Right atrium auricular region (tissue), 2 donors: ENCODE measurements at regions not wholly inside any gene's neighbourhood (a gene's known extent, or its start where the extent isn't known, plus 50 kb on each side); places are given as distances from the start of the nearest gene placed in this dataset.
"Not testable (repeated sequence)": the region's sequence is repeated elsewhere in the genome, so short reads cannot be mapped to it uniquely, and the experiment has no call there.

Experiments used
- DNase-seq: peaks from one replicate; pipeline ENCODE4 v3.0.0-alpha.2; 2019; ENCODE audit warnings: low spot score
- H3K27ac ChIP-seq, 2 donors: fragments of 200-600 bp; sonication (generic); 1 replicate in 1 of 2; 2 replicates in 1 of 2; pipeline ENCODE4 v1.5.1; 2016 to 2019
- H3K27me3 ChIP-seq, 2 donors: fragments of 200-600 bp; sonication (generic); one replicate each; pipeline versions ENCODE4 v1.5.1 to v1.6.0; 2017 to 2019
- H3K36me3 ChIP-seq: fragments of 200-600 bp; sonication (generic); one replicate; pipeline ENCODE4 v1.5.1; 2016
- H3K4me1 ChIP-seq, 2 donors: fragments of 200-600 bp; sonication (generic); one replicate each; pipeline versions ENCODE4 v1.5.1 to v1.6.0; 2017 to 2019
- H3K4me3 ChIP-seq, 2 donors: fragments of 200-600 bp; sonication (generic); 1 replicate in 1 of 2; 2 replicates in 1 of 2; pipeline ENCODE4 v1.5.1; 2017 to 2019; ENCODE audit warnings: mild to moderate bottlenecking in 1 of 2, moderate library complexity in 1 of 2
- H3K9me3 ChIP-seq, 2 donors: fragments of 200-600 bp; sonication (generic); one replicate each; pipeline ENCODE4 v1.5.1; 2019
- TF ChIP-seq, protein P1 (sequence below), 2 donors: fragments of 200-600 bp; sonication (generic); IDR thresholded peaks; one replicate each; pipeline ENCODE4 v1.5.1; 2019; ENCODE audit warnings: antibody characterized with exemption in 2 of 2

- H3K27ac ChIP-seq = no peak overlapping the region
- H3K4me3 ChIP-seq = no peak overlapping the region
- no peak for DNase-seq
- H3K4me1 ChIP-seq = no peaks in the 10 kb centered on the region
- TF ChIP-seq, protein P1, sequence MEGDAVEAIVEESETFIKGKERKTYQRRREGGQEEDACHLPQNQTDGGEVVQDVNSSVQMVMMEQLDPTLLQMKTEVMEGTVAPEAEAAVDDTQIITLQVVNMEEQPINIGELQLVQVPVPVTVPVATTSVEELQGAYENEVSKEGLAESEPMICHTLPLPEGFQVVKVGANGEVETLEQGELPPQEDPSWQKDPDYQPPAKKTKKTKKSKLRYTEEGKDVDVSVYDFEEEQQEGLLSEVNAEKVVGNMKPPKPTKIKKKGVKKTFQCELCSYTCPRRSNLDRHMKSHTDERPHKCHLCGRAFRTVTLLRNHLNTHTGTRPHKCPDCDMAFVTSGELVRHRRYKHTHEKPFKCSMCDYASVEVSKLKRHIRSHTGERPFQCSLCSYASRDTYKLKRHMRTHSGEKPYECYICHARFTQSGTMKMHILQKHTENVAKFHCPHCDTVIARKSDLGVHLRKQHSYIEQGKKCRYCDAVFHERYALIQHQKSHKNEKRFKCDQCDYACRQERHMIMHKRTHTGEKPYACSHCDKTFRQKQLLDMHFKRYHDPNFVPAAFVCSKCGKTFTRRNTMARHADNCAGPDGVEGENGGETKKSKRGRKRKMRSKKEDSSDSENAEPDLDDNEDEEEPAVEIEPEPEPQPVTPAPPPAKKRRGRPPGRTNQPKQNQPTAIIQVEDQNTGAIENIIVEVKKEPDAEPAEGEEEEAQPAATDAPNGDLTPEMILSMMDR (IDR thresholded peaks at IDR 0.05) = no peak
- no peaks in the 10 kb centered on the region for H3K27me3 ChIP-seq
- no peaks in the 10 kb centered on the region for H3K36me3 ChIP-seq
- no peaks in the 10 kb centered on the region for H3K9me3 ChIP-seq
Observed at GRCh38 chr3:150274372-150274771, 133.7 kb upstream of the TSC22D2 start.

- no peaks in the 10 kb centered on the region for H3K27me3 ChIP-seq
- H3K27ac ChIP-seq = no peak overlapping the region
- DNase-seq = no peak
- no peaks in the 10 kb centered on the region for H3K4me1 ChIP-seq
- TF ChIP-seq, protein P1 (IDR thresholded peaks at IDR 0.05) = no peak
- H3K36me3 ChIP-seq = no peaks in the 10 kb centered on the region
- no peak overlapping the region for H3K4me3 ChIP-seq
- no peaks in the 10 kb centered on the region for H3K9me3 ChIP-seq
Observed at GRCh38 chr3:150273396-150273795, 134.7 kb upstream of the TSC22D2 start.

- TF ChIP-seq, protein P1 (IDR thresholded peaks at IDR 0.05) = no peak
- H3K27ac ChIP-seq = no peak overlapping the region
- no peaks in the 10 kb centered on the region for H3K36me3 ChIP-seq
- H3K9me3 ChIP-seq = no peaks in the 10 kb centered on the region
- no peak overlapping the region for H3K4me3 ChIP-seq
- DNase-seq = no peak
- H3K4me1 ChIP-seq = no peaks in the 10 kb centered on the region
- no peaks in the 10 kb centered on the region for H3K27me3 ChIP-seq
Observed at GRCh38 chr3:150271591-150271960, 136.5 kb upstream of the TSC22D2 start.

GRCh38 chr3:150270883-150271590, 137.1 kb upstream of the TSC22D2 start:
- no peak overlapping the region for H3K27ac ChIP-seq
- H3K4me3 ChIP-seq = no peak overlapping the region
- no peaks in the 10 kb centered on the region for H3K27me3 ChIP-seq
- no peaks in the 10 kb centered on the region for H3K9me3 ChIP-seq
- H3K36me3 ChIP-seq = no peaks in the 10 kb centered on the region
- TF ChIP-seq, protein P1 (IDR thresholded peaks at IDR 0.05) = no peak
- no peaks in the 10 kb centered on the region for H3K4me1 ChIP-seq
- DNase-seq = no peak

- H3K4me3 ChIP-seq, H3K4me1 ChIP-seq, DNase-seq, H3K27me3 ChIP-seq, H3K36me3 ChIP-seq, H3K27ac ChIP-seq, H3K9me3 ChIP-seq: not testable (repeated sequence)
Observed at GRCh38 chr3:150270444-150270843, 137.7 kb upstream of the TSC22D2 start.

DNA sequence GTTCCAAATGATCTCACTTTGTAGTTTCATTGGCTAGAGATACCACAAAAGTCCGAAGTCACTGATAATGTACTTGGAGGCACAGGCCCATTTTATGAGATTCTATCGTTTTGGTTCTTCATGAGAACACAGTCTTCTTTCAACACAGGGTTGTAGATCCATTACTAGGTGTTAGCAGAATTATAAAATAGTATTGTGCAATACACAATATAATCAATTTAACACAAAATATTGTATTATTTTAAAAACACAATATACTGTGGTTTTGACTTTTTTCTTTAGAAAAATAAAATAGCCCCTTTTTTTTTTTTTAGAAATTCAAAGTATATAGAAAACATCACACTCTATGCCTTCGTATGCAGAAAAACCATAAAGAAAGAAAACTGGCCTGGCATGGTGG, 138.6 kb upstream of the TSC22D2 start:
- no peaks in the 10 kb centered on the region for H3K4me1 ChIP-seq
- no peak for DNase-seq
- TF ChIP-seq, protein P1 (IDR thresholded peaks at IDR 0.05) = no peak
- H3K4me3 ChIP-seq = no peak overlapping the region
- H3K9me3 ChIP-seq = no peaks in the 10 kb centered on the region
- no peaks in the 10 kb centered on the region for H3K36me3 ChIP-seq
- H3K27ac ChIP-seq = no peak overlapping the region
- H3K27me3 ChIP-seq = no peaks in the 10 kb centered on the region
